HG03103 (cell line): ENCODE measurements at regions not wholly inside any gene's neighbourhood (a gene's known extent, or its start where the extent isn't known, plus 50 kb on each side); places are given as distances from the start of the nearest gene placed in this dataset.
"Not testable (repeated sequence)": the region's sequence is repeated elsewhere in the genome, so short reads cannot be mapped to it uniquely, and the experiment has no call there.

Experiments used
- ATAC-seq: cut with Tn5 transposase; IDR thresholded peaks from one replicate; pipeline ENCODE4 v1.9.1; 2021; ENCODE audit warnings: low read depth; ENCODE audit not compliant: unreplicated experiment

DNA sequence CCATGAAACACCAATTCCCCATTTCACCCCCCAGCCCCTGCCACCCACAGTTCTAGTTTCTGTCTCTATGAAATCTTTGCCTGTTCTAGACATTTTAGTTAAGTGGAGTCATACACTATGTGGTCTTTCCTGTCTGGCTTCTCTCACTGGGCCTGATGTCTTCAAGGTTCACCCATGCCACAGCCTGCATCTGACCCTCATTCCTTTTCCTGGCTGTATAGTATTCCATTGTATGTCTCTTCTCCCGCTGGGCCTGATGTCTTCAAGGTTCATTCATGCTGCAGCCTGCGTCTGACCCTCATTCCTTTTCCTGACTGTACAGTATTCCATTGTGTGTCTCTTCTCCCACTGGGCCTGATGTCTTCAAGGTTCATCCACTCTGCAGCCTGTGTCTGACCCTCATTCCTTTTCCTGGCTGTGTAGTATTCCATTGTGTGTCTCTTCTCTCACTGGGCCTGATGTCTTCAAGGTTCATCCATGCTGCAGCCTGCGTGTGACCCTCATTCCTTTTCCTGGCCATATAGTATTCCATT is 191.7 kb downstream of the CRLF2 start:
- ATAC-seq = no peak

DNA sequence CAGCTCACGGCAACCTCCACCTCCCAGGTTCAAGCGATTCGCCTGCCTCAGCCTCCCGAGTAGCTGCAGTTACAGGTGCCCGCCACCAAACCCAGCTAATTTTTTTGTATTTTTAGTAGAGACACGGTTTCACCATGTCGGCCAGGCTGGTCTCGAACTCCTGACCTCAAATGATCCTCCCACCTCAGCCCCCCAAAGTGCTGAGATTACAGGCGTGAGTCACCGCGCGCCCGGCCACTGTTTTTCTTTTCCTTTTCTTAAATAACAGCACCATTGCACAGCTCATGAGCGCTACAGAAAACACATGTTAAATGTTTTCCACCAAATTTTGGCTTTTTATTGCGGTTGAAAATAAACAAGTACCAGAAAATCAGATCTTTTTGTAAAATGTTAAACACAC is 195.5 kb downstream of the CRLF2 start:
- ATAC-seq = not testable (repeated sequence)

DNA sequence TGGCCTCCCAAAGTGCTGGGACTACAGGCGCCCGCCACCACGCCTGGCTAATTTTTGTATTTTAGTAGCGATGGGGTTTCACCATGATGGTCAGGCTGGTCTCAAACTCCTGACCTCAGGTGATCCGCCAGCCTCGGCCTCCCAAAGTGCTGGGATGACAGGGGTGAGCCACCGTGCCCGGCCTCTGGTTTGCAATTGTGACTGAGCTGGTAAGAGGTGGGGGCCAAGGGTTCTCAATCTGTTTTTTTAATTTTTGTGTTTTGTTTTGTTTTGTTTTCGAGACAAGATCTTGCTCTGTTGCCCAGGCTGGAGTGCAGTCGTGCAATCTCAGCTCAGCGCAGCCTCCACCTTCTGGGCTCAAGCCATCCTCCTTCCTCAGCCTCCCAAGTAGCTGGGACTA is 196.2 kb downstream of the CRLF2 start:
- not testable (repeated sequence) for ATAC-seq

DNA sequence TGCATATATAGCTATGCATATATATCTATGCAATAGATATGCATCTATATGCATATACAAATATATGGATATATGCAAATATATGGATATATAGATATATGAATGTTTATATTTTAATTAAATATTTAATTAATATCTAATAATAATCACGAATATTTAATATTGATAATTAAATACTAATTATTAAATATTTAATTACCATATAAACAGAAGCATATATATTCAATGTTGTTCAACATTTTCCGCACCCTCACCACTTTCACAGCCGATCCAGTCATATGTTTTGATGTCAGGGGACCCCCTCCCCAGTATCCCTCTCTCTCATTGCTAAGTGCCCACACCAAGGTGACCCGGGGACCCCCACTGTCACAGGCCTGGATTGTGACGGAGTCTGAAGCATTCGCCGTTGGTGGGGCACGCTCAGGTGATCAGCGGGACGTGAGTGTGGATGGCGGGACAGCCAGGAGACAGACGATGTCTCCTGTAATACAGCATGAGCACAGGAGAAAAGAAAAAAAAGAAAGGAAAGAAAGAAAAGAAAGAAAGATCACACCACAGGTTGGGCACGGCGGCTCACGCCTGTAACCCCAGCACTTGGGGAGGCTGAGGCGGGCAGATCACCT is 199.7 kb downstream of the CRLF2 start:
- no peak for ATAC-seq

DNA sequence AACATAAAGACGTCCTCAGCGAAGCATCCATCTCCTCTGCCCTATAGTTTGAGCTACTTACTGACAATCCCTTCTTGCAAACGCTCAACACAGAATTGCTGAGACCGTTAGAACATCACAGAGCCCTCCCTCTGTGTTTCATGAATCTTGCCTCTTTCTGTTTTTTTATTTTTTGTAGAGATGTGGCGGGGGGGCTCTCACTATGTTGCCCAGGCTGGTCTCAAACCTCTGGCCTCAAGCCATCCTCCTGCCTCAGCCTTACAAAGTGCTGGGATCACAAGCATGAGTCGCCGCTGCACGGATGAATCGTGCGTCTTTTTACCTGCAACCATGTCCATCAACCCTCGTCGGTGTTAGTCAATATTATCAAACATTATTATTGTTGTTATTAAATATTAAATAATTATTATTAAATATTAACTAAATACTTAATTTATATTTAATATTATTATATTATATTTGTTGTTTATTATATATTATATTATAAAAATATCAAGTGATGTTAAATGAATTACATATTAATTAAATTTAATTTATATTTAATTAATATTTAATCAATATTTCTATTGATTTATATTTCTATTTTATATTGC is 200.7 kb downstream of the CRLF2 start:
- no peak for ATAC-seq

DNA sequence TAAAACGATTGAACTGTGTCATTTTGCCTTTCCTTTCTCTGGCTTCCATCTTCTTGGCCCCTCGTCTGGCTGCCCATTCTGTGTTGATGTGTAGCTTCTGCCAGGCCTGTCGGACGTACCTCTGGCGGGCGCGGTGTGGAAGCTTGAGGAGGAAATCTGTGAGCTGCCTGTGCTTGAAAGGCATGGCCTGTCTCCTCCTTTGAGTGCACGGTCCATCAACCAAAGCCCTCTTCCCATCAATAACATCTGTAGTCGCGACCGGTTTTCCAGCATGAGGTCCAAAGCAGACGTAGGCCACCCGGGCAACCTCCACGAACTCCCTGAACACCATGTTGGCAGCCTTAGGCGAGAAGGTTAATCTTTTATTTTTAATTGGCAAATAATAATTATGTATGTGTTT is 202.7 kb downstream of the CRLF2 start:
- ATAC-seq = no peak

DNA sequence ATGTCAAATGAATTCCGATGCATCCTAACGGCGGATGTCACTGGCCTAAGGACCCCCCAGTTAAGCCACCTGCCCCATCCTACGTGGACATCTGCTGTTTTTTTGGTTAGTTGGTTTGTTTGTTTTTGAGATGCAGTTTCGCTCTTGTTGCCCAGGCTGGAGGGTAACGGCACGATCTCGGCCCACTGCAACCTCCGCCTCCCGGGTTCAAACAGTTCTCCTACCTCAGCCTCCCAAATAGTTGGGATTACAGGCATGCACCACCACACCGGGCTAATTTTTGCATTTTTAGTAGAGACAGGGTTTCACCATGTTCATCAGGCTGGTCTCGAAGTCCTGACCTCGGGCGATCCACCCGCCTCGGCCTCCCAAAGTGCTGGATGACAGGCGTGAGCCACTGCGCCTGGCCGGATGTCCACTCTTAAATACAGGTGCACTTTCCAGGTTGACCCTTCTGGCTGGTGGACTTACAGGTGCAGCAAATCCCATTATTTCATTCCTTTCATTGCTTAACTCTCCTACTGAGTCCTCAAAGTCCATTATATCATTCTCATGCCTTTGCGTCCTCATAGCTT is 206.2 kb downstream of the CRLF2 start:
- ATAC-seq = no peak

DNA sequence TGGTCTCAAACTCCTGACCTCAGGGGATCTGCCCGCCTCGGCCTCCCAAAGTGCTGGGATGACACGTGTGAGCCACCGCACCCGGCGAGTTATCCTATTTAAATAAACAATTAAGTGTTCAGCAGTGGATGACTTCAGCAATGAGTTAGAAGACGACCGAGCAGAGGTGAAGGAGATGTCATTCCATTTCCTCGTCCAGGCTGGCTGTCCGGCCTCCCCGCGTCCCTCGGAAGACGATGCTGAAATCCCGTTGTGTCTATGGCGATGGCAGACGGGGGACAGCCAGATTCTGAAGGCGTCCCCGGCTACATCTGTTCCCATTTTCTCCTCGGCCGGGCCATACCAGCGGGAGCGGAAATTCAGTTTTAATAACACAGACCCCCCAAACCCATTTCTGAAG is 209.8 kb downstream of the CRLF2 start:
- no peak for ATAC-seq

DNA sequence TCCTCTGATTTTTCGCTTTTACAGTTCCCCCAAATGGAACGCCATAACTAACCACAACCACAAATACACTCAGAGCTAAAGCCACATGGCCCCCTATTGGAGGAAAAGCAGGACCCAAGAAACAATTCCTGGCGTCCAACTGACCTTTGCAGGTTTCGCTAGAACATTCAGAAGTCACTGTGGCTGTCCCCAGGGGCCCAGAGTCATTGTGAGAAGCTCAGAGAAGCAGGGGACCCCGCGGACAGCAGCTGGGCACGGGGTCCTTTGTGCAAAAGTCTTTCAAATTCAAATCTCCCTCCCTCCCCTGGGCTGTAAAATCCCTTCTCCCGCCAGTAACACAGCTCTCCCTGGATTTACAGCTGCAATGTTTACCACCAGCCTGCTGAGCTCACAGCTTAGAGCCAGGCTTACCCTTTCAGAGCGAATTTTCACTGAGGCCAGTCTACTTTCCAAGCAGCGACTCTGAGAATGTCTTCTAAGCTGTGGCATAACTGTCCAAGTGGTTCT is 214.8 kb downstream of the CRLF2 start:
- no peak for ATAC-seq

DNA sequence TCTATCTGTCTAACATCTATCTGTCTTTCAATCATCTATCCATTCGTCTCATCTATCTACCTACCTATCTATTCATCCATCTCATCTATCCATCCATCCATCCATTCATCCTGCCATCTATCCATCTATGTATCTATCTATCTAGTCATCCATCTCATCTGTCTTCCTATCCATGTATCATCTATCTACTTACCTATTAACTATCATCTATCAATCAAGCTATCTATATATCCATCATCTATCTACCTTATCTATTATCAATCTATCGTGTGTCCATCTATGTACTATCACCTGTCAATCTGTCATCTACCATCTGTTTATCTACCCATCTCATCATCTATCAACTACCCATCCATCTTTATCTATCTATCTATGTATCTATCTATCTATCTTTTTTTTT is 217.7 kb downstream of the CRLF2 start:
- no peak for ATAC-seq

DNA sequence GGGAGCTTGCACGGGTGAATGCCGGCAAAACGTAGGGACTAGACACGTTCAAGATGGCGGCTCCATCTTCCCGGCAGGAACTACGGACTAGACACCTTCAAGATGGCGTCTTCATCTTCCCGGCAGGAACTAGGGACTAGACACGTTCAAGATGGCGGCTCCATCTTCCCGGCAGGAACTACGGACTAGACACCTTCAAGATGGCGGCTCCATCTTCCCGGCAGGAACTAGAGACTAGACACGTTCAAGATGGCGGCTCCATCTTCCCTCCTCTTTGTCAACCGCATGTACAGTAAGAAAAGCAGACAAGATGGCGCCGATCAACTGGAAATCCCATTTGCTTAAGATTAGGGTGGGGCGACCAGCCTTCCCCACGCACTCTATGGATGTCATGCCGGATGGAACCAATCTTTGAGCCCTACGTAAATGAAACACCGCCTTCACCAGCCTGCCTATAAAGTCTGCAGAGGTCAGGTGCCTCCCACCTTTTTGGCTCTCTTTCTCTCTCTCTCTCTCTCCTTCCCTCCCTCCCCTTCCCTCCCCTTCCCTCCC is 222.4 kb downstream of the CRLF2 start:
- ATAC-seq = peak; percentile 91

DNA sequence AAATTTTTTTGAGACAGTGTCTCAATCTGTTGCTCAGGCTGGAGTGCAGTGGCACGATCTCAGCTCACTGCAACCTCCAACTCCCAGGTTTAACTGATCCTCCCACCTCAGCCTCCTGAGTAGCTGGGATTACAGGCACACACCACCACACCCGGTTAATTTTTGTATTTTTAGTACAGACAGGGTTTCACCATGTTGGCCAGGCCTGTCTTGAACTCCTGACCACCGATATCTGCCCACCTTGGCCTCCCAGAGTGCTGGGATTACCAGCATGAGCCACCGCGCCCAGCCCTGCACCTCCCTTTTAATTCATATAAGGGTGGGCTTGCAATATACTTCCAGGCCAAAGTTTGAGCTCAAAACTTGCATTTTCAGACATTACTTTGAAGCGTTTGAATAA is 223.9 kb downstream of the CRLF2 start:
- not testable (repeated sequence) for ATAC-seq

DNA sequence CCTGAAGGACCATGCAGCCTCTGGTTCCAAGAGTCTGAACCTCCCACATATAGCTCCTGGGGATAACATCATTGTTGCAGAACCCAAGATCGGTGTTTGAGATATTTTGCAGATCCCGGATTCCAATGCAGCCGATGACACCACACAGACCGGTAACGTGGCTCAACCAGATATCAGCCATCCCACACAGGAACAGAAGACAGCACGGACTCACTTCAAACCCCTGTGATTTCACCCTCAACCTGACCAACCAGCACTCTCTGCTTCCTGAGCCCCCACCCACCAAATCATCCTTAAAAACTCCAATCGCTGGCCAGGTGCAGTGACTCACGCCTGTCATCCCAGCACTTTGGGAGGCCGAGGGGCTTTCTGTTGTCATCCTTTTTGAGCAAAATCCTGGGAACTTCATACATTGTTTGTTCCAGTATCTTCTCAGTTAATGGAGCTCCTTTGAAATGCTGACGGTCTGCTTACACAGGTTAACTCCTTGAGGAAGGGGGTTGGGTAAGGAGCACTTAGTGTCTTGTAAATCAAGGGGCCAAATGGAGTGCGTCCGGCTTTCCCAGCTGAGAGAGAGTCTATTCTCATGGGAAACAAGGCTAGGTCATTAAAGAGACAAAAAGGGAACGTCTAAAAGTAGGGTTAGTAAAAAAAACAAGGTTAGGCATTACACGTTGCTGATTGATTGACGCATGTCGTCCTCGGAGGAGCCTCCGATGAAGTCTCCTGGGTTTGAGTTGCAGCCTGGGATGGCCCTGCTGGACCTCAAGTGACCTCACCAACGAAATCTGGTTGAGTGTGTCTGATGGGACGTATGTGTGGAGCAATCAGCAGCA is 230.4 kb downstream of the CRLF2 start:
- ATAC-seq = no peak

DNA sequence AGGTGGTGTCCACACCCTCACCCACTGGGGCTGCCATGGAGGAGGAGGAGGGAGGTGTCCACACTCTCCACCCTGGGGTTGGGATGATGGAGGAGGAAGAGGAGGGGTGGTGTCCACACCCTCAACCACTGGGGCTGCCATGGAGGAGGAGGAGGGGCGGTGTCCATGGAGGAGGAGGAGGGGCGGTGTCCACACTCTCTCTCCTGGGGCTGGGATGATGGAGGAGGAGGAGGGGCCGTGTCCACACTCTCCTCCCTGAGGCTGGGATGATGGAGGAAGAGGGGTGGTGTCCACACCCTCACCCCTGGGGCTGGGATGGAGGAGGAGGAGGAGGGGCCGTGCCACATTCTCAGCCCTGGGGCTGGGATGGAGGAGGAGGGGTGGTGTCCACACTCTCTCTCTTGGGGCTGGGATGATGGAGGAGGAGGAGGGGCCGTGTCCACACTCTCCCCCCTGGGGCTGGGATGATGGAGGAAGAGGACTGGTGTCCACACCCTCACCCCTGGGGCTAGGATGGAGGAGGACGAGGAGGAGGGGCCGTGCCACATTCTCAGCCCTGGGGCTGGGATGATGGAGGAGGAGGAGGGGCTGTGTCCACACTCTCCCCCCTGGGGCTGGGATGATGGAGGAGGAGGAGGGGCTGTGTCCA is 231.7 kb downstream of the CRLF2 start:
- no peak for ATAC-seq

DNA sequence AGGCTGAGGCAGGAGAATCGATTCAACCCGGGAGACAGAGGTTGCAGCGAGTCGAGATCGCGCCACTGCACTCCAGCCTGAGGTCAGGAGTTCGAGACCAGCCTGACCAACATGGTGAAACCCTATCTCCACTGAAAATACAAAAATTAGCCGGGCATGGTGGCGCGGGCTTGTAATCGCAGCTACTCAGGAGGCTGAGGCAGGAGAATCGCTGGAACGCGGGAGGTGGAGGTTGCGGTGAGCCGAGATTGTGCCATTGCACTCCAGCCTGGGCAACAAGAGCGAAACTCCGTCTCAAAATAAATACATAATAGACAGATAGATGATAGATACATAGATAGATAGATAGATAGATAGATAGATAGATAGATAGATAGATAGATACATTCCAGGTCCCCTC is 233.3 kb downstream of the CRLF2 start:
- not testable (repeated sequence) for ATAC-seq

DNA sequence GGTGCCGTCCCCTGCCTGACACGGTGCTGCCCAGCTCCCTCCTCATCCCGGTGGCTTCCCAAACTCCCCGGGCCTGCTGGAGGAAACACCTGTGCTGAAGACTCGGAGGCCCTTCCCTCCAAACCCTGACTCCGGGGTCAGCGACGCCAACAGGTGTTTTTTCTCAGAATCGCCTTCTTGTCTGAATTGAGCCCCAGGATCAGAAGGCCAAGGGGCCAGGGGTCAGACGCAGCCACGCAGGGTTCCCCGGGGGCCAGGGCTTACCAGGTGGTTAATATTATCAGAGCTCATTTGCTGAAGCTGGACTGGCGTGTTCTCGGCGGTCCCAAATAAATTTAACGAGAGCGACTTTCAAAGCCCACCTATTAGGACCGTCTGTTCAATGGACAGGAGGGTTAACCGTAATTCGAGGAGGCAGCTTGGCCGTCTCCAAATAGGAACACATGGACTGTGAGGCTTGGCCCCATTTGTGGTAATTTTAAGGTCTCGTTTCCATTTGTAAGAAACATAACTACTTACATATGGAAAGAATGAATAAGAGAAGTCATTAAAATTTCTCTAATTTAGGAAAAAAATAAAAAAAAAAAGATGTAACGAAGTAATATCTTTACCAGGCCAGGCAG is 239.3 kb downstream of the CRLF2 start:
- ATAC-seq = no peak

DNA sequence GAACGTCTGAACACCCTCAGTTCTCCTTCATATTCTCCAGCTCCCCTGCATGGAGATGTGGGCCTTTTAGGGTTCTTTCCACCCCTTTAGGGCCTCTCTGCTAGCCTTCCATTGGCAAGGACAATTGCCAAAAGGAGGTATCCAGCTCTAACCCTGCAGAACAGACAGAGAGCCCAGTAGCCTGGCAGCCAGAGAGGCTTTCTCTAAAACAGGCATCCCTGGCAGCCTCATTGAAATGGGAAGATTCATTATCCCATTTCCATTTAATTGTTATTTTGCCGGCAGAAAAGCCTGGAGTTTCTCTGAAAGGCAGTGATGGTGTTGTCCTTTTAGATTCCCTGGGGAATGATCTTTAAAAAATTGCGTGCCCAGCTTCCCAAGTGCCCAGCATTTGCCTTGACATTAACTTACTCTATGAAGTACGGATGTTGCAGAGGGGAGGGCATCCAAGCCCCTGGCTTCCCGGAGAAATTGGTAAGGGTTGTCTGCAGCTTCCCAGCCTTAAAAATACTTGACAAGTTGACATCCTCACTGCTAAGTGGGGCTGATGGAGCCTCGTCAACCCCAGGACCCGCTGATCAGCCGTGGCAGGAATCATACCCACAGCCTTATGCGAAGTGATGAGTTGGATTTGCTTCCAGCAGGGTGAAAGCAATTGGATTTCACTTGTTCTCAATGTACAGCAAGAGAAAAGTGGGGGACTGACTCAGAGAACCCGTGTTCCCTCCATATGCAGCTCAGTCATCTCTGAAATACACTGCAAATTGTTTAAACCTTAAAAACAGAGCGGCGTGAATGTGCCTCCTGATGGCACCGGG is 244.1 kb downstream of the CRLF2 start:
- ATAC-seq = no peak

DNA sequence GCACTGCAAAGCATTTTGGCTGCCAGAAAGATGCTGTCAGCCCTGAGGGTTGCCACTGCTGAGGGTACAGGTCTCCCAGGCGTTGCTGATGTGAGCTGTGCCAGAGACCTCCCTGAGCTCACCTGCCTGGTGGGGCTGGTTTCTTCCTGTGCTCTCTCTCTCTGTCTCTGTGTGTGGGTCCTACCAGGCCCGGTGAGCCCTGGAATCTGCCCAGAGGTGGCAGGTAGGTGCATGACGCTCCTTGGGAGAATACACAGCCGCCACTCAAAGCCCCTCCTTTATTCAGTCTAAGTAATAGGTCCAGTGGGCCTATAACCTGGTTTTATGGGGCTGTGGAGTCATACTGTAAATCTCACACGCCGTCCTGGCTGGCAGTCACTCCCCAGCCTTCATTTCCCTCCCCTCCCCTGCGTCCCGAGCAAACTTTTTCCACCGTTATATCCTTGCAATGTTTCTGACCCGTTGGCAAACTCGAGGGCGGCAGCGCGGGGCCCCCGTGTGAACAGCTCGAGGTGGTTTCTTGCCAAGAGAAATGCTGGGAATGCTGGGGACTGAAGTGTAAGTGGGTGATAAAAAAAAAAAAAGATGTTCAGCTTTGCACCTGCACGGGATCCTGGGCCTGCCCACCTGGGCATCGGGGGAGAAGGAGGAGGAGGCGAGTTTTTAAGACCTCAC is 245.9 kb downstream of the CRLF2 start:
- ATAC-seq = no peak
